Esophagus muscularis mucosa (tissue), 4 donors: ENCODE measurements at regions not wholly inside any gene's neighbourhood (a gene's known extent, or its start where the extent isn't known, plus 50 kb on each side); places are given as distances from the start of the nearest gene placed in this dataset.

ENCODE experiments used
- EP300 ChIP-seq: sonication (generic); formaldehyde crosslinking; IDR thresholded peaks from one replicate; pipeline ENCODE4 v1.6.1; 2017; ENCODE audit warnings: antibody characterized with exemption
- POLR2A ChIP-seq: fragments of 450-650 bp; IDR thresholded peaks from one replicate; pipeline ENCODE4 v1.6.1; 2017; ENCODE audit warnings: antibody characterized with exemption, moderate library complexity, mild to moderate bottlenecking, low read depth
- POLR2AphosphoS5 ChIP-seq, 2 donors: sonication (generic); formaldehyde crosslinking; IDR thresholded peaks; one replicate each; pipeline ENCODE4 v1.6.1; 2017; ENCODE audit warnings: antibody characterized with exemption in 2 of 2
- TF ChIP-seq, protein P1 (sequence below), 3 experiments: fragments of 200-600 bp in 2 of 3; fragments of 450-650 bp in 1 of 3; sonication (generic) in 2 of 3; IDR thresholded peaks; one replicate each; pipeline ENCODE4 v1.5.1; 2017 to 2019; ENCODE audit warnings: antibody characterized with exemption in 3 of 3, mild to moderate bottlenecking in 2 of 3, moderate library complexity in 1 of 3

DNA sequence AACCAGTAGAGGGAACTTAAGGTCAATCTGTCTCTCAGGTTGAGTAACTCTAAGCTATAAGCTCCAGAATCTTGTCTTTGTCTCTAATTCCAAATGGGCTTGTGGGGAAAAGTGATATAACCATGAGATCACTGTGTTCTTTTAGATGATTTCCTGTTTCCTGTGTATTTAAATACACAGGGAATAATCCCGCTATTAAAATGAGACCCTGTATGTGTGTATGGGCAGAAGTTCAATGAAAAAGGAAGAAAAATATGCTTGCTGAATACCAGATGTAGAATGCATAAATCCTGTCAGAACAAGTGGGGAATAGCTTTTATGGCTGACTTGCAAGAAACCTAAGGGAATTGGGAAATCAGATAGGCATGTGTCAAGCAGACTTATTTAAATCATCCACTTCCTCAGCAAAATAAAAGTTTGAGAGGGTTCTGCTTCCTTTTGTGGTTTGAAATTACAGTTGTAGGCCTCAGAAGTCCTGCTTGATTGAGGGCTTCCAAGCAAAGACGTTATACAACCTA lies 164.7 kb upstream of the PDE7B start:
- no peak for TF ChIP-seq POLR2A
- TF ChIP-seq, protein P1, sequence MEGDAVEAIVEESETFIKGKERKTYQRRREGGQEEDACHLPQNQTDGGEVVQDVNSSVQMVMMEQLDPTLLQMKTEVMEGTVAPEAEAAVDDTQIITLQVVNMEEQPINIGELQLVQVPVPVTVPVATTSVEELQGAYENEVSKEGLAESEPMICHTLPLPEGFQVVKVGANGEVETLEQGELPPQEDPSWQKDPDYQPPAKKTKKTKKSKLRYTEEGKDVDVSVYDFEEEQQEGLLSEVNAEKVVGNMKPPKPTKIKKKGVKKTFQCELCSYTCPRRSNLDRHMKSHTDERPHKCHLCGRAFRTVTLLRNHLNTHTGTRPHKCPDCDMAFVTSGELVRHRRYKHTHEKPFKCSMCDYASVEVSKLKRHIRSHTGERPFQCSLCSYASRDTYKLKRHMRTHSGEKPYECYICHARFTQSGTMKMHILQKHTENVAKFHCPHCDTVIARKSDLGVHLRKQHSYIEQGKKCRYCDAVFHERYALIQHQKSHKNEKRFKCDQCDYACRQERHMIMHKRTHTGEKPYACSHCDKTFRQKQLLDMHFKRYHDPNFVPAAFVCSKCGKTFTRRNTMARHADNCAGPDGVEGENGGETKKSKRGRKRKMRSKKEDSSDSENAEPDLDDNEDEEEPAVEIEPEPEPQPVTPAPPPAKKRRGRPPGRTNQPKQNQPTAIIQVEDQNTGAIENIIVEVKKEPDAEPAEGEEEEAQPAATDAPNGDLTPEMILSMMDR (IDR thresholded peaks at IDR 0.05) = no peak
- TF ChIP-seq POLR2AphosphoS5 (IDR thresholded peaks at IDR 0.05) = no peak
- no peak for TF ChIP-seq EP300
